ENCODE measurements at regions not wholly inside any gene's neighbourhood (a gene's known extent, or its start where the extent isn't known, plus 50 kb on each side); places are given as distances from the start of the nearest gene placed in this dataset.

DNA sequence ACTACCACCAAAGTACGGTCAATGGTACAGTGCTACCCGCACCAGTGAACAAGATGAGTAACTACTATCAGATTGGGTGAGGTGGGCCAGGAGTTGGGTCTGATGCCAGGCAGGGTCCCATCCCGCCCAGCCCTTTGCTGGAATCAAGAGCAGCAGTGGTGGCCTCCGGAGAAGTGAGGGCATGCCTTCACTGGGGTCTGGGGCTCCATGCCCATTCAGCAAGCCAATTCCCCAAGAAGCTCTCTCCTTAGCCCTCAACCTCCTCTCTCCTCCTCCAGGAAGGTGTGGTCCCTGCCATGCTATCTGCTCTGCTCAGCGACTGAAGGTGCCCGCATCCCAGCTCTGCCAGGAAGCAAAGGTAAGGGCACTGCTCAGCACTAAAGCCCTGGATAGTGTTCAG, 62.7 kb upstream of the CPLX2 start:
- DNase-seq: no peak

GRCh38 chr5:175809531-175810121, 61.8 kb upstream of the CPLX2 start:
- DNase-seq: no peak

DNA sequence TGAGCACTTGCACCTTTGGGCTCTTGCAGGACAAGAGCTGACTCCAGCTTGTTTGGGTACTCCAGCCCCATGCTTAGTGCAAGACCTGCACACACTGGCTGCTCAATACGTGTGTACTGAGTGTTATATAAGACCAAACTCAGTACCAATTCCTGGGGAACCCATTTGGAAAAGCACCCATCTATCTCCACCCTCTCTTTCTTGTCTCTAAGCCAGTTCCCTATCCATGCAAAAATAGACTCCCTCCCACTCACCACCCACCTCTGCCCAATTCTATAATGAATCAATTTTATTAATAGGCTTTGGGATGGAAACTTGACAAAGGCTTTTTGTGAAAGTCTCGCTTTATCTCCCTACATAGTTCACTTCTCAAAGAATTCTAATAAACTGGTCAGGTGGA, 60.9 kb upstream of the CPLX2 start:
- no peak for DNase-seq

- no peak for DNase-seq
Measured at GRCh38 chr5:175811589-175811988, 59.8 kb upstream of the CPLX2 start.

DNA sequence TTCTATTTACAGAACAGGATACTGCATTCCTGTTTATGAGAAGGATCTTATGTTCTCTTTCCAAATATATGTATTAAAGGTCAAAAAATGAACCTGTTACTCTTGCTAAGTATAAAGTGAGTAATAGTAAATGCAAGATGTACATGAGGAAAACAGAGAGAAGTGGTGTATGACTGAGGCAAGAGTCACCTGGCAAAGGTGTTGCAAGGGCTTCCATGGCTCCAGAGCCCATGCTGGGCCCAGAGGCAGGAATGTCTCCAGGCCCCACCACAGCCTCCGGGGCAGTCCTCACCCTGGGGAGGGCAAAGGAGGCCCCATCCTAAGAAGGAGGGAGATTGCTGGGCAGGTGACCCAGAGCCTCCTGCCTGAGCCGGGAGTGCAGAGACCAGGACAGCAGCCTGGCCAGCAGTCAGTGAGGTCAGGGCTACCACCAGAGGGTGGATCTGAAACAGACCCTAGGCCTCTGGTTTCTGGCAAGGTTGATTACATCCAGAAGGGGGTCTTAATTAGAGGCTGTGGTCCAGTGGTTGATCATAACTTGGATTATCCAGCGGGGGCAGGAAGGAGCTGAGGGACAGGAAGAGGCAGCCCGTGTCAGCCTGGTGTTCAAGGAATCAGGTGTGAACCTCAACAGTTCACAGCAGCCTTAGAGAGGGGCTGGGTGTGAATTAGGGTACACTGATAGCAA, 57.3 kb upstream of the CPLX2 start:
- DNase-seq: no peak

DNA sequence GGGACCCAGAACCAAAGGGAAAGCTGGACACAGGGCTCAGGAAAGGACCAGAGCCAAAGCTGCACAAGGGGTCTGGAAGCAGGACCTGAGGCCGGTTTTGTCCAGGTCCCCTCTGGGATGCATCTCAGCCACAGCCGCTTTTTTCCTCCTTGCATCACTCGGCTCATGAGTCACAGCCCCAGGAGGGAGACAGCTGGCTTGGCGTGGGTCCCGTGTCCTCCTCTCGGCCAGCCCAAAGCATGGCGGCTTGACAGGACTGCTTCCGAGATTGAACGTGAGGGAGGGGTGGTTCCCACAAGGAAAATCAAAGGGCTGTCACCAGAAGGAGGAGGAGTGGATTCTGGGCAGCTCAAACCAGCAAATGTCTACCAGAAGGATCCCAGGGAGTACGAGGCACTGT, 56.7 kb upstream of the CPLX2 start:
- DNase-seq: no peak

DNA sequence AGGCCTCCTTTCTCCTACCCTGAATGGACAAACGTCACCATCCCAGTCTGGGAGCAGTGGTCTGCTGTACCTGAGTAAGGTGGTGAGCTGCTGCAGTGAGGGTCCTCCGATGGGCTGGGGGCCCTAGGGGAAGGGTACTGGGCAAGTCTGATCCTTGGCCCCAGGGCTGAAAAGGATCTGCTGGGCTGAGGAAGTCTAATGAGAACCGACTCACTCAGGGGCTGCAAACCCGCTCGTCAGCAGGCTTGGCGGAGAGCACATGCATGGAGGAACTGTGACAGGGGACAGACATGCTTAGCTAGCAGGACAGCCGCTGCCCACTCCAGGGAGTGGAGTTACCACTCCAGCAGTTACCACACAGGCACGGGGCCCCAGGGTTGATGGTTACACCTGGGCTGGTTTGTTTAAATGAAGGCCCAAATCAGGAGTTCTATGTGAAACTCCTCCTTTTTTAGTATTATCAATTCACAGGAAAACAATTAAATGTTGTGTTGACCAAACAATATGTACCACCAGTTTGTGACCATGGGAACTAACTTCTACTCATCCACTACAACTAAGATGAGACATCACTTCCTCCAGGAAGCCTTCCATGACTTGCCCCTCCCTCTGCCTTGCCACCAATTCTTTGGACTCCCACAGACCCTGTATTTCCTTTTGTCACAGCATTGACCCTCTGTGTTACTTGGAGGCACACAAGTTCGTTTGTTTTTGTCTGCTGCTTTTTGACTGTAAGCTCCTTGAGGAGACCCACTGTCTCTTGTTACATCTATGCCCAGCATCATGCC, 56.1 kb upstream of the CPLX2 start:
- DNase-seq: no peak

DNA sequence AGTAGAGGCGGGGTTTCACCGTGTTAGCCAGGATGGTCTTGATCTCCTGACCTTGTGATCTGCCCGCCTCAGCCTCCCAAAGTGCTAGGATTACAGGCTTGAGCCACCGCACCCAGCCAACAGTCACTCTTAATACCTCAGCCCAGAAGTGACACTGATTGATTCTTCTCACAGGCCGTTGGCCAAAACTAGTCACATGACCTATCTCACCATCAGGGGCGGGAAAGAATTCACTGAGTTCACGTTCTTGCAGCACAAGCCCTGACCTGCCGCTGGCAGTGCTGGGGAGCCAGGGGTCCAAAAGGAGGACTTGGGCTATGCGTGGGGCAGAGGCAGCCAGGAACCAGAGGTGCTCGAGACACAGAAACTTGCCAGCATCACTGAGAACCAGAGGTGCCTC, 55.0 kb upstream of the CPLX2 start:
- DNase-seq: no peak

GRCh38 chr5:175819090-175819425, 52.3 kb upstream of the CPLX2 start:
- DNase-seq: no peak

- DNase-seq: no peak
Measured at GRCh38 chr5:175820230-175820629, 51.1 kb upstream of the CPLX2 start.
